Ovary (tissue), 7 donors: ENCODE measurements at regions not wholly inside any gene's neighbourhood (a gene's known extent, or its start where the extent isn't known, plus 50 kb on each side); places are given as distances from the start of the nearest gene placed in this dataset.

ENCODE experiments used
- DNase-seq, 5 donors: peaks; one replicate each; pipeline ENCODE4 v3.0.0-alpha.2; 2019 to 2020
- H3K27ac ChIP-seq, 2 donors: fragments of 200-600 bp; one replicate each; pipeline versions ENCODE4 v1.5.1 to v1.8.0; 2019 to 2022
- H3K27me3 ChIP-seq: fragments of 200-600 bp; one replicate; pipeline ENCODE4 v1.8.0; 2022
- H3K36me3 ChIP-seq: fragments of 200-600 bp; sonication (generic); one replicate; pipeline ENCODE4 v1.5.1; 2019
- H3K4me1 ChIP-seq: one replicate; pipeline ENCODE4 v1.8.1; 2013; ENCODE audit warnings: mild to moderate bottlenecking, moderate library complexity; ENCODE audit not compliant: insufficient read depth
- H3K4me3 ChIP-seq: fragments of 200-600 bp; sonication (generic); one replicate; pipeline ENCODE4 v1.5.1; 2017
- H3K9me3 ChIP-seq, 2 donors: fragments of 200-600 bp in 1 of 2; sonication (generic) in 1 of 2; one replicate each; pipeline versions ENCODE4 v1.5.1 to v1.8.1; 2013 to 2019; ENCODE audit warnings: mild to moderate bottlenecking in 1 of 2, moderate library complexity in 1 of 2
- EP300 ChIP-seq: sonication (generic); formaldehyde crosslinking; IDR thresholded peaks from one replicate; pipeline ENCODE4 v1.6.1; 2017; ENCODE audit warnings: antibody characterized with exemption
- POLR2A ChIP-seq: fragments of 450-650 bp; IDR thresholded peaks from one replicate; pipeline ENCODE4 v1.6.1; 2017; ENCODE audit warnings: antibody characterized with exemption, mild to moderate bottlenecking, moderate library complexity
- WGBS, 3 donors: extraction: QIAGEN DNeasy Blood & Tissue Kit in 1 of 3; methylation state at CpG; one replicate each; pipeline versions ENCODE4 v1.1.5 to v1.1.7; 2013 to 2017; 5-methylcytosine and 5-hydroxymethylcytosine counted together
- intact Hi-C, 4 donors: fragments of 100-400 bp; cut with DNase I; formaldehyde crosslinking; loops; one replicate each; pipeline versions ENCODE4 v1.11.0 to v1.15.1; 2022 to 2023
- TF ChIP-seq, protein P1 (sequence below), 3 donors: fragments of 450-650 bp in 2 of 3; fragments of 200-600 bp in 1 of 3; IDR thresholded peaks; one replicate each; pipeline versions ENCODE4 v1.5.1 to v1.8.0; 2016 to 2022; ENCODE audit warnings: antibody characterized with exemption in 3 of 3, mild to moderate bottlenecking in 1 of 3
- donor health status: DM: no; HTN: no; CAD: no; lungs with moderate emphysema.
- donor health status: DM: no; HTN: no; CAD: no.
- donor health status: Bipolar disorder and iron deficiency.
- donor health status: DM: no; HTN: no; CAD: no.
- donor health status: DM: yes; HTN: yes; CAD: no.

DNA sequence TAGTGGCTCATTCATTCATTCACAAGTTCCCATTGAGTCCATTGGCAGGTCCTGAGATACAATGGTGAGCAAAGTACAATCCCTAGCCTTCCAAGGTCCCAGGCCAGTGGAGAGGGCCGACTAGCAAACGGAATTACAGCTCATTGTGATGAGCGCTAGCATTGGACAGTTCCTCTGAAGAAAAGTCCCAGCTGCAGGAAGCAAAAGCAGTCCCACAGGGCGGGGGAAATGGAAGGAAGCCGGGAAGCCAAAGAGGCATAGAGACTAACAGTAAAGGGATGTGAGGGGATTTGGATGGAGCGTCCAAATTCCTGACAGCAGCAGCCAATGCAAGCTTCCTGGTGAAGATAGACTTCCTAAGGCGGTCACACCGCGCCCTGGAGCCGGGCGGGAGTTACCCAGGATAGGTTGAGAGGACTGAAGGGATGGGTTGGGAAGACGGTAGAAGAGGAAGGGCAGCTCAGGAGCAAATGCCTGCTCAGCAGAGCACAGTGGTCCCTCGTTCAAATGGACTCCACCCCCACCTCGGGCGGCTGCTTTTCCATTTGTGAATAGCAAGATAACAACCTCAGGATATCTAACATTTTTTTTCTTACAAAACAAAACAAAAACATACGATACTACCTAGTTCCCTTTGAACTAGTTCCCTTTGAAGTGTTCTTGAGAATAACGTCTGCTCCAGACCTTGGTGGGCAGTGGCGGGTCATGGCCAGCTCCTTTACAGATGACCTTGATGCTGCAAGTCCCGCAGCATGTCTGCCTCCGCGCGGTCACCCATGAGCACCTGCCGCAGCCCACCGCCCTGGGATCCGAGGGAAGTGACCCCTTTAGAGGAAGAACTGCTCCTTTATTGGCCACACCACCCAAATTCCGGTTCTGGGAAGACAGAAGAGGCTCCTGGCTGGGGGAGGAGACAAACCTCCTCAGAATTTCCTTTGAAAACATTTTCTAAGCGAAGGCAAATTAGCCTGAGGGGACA lies 132.9 kb downstream of the RASSF10 start:
- 42 to 54% (median 44%) methylated on average over 27 of the region's 27 CpGs for WGBS, 3 donors
- Histone ChIP-seq H3K4me1 (no peaks in the 10 kb centered on the region), H3K36me3 (no peaks in the 10 kb centered on the region), H3K27ac (no peak overlapping the region), H3K4me3 (no peak overlapping the region), H3K9me3 (no peaks in the 10 kb centered on the region), H3K27me3 (no peaks in the 10 kb centered on the region)
- TF ChIP-seq, protein P1, sequence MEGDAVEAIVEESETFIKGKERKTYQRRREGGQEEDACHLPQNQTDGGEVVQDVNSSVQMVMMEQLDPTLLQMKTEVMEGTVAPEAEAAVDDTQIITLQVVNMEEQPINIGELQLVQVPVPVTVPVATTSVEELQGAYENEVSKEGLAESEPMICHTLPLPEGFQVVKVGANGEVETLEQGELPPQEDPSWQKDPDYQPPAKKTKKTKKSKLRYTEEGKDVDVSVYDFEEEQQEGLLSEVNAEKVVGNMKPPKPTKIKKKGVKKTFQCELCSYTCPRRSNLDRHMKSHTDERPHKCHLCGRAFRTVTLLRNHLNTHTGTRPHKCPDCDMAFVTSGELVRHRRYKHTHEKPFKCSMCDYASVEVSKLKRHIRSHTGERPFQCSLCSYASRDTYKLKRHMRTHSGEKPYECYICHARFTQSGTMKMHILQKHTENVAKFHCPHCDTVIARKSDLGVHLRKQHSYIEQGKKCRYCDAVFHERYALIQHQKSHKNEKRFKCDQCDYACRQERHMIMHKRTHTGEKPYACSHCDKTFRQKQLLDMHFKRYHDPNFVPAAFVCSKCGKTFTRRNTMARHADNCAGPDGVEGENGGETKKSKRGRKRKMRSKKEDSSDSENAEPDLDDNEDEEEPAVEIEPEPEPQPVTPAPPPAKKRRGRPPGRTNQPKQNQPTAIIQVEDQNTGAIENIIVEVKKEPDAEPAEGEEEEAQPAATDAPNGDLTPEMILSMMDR (IDR thresholded peaks at IDR 0.05) = no peak
- no peak for TF ChIP-seq EP300
- intact Hi-C loops = no loop called here
- DNase-seq = no peak

DNA sequence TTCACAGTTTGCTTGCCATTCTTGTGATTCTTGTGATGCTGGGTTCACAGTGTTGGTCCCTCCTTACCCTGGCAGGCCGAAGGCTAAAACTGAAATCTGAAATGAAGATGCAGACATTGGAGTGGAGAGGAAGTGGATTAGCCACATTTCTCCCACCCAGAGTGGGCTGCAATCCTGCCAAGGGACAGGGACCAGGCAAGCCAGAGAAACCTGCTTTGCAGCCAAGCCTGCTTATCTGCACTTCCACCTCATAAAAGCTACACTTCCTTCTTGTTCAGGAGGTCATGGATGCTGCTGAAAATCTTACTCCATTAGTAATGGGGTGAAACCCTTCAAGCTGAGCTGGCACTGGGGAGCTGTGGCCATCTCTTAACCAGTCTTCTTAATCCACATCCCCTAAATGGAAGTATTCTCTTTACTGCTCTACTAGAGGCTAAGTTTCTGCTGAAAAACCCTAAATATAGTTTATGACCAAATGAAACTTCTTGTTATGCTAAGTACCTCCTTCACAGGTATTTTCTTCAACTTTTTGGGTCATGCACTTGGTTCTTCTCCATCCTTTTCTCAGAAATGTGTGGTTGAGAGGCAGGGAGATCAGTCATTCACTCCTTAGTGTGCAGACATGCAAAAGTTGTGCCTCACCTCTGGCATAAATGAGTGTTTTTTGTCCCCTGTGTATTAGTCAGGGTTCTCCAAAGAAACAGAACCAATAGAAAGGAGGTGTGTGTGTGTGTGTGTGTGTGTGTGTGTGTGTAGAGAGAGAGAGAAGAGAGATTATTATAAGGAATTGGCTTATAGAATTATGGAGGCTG lies 133.9 kb upstream of the BMAL1 start:
- 79 to 94% (median 81%) methylated on average over 1 of the region's 1 CpG for WGBS, 3 donors
- Histone ChIP-seq H3K9me3 (no peaks in the 10 kb centered on the region), H3K27ac (no peak overlapping the region), H3K4me3 (no peak overlapping the region), H3K4me1 (no peaks in the 10 kb centered on the region), H3K27me3 (no peaks in the 10 kb centered on the region), H3K36me3 (no peaks in the 10 kb centered on the region)
- no peak for DNase-seq
- intact Hi-C loops = no loop called here
- no peak for TF ChIP-seq EP300
- TF ChIP-seq, protein P1 (IDR thresholded peaks at IDR 0.05) = no peak
- no peak for TF ChIP-seq POLR2A

- WGBS, 3 donors = 66 to 79% (median 74%) methylated on average over 2 of the region's 2 CpGs
- intact Hi-C loops = no loop called here
- no peak overlapping the region for H3K4me3 ChIP-seq
- TF ChIP-seq, protein P1 (IDR thresholded peaks at IDR 0.05) = no peak
- TF ChIP-seq EP300 (no peak), POLR2A (no peak)
- no peaks in the 10 kb centered on the region for H3K36me3 ChIP-seq
- H3K27ac ChIP-seq = no peak overlapping the region
- H3K4me1 ChIP-seq = no peaks in the 10 kb centered on the region
- no peaks in the 10 kb centered on the region for H3K27me3 ChIP-seq
- H3K9me3 ChIP-seq = no peaks in the 10 kb centered on the region
- DNase-seq = no peak
Observed at GRCh38 chr11:13145461-13145860, 132.1 kb upstream of the BMAL1 start.

- Histone ChIP-seq H3K4me3 (no peak overlapping the region), H3K4me1 (no peaks in the 10 kb centered on the region), H3K27me3 (no peaks in the 10 kb centered on the region), H3K9me3 (no peaks in the 10 kb centered on the region), H3K27ac (no peak overlapping the region), H3K36me3 (no peaks in the 10 kb centered on the region)
- no peak for DNase-seq
- WGBS, 3 donors = 68 to 74% (median 73%) methylated on average over 2 of the region's 2 CpGs
- intact Hi-C loops = no loop called here
- TF ChIP-seq POLR2A = no peak
- TF ChIP-seq, protein P1 (IDR thresholded peaks at IDR 0.05) = no peak
Observed at GRCh38 chr11:13149991-13150390, 127.6 kb upstream of the BMAL1 start.
